DND-41 (cell line): ENCODE measurements at regions not wholly inside any gene's neighbourhood (a gene's known extent, or its start where the extent isn't known, plus 50 kb on each side); places are given as distances from the start of the nearest gene placed in this dataset.

Experiments
- CTCF ChIP-seq: IDR thresholded peaks from 2 replicates; pipeline ENCODE4 v1.5.1; 2012; ENCODE audit warnings: borderline replicate concordance, low read length, moderate library complexity, mild to moderate bottlenecking; ENCODE audit not compliant: poor library complexity, severe bottlenecking; ENCODE audit errors: extremely low read depth
- EZH2 ChIP-seq: IDR thresholded peaks from 3 replicates; pipeline ENCODE4 v1.6.1; 2012; ENCODE audit warnings: borderline replicate concordance, low read depth, mild to moderate bottlenecking, moderate library complexity, low read length, inconsistent platforms; ENCODE audit not compliant: severe bottlenecking

GRCh38 chr22:48559647-48560388 lies 1267.9 kb downstream of the BRD1 start:
- TF ChIP-seq CTCF (no peak), EZH2 (no peak)
